Adipocyte (in vitro differentiated cells): ENCODE measurements at regions not wholly inside any gene's neighbourhood (a gene's known extent, or its start where the extent isn't known, plus 50 kb on each side); places are given as distances from the start of the nearest gene placed in this dataset.

ENCODE experiments used
- DNase-seq: peaks from one replicate; pipeline ENCODE4 v3.0.0-alpha.2; 2015; ENCODE audit warnings: low read depth
- H3K27me3 ChIP-seq: replicated peaks from 2 replicates; pipeline ENCODE4 v1.7.0; 2013; ENCODE audit warnings: mild to moderate bottlenecking, low read length, moderate library complexity; ENCODE audit not compliant: control insufficient read depth, insufficient read depth
- H3K36me3 ChIP-seq: 2 replicates; pipeline ENCODE4 v1.7.0; 2013; ENCODE audit warnings: low read length, mild to moderate bottlenecking, moderate library complexity; ENCODE audit not compliant: control insufficient read depth, insufficient read depth, severe bottlenecking
- H3K4me1 ChIP-seq: 2 replicates; pipeline ENCODE4 v1.7.0; 2013; ENCODE audit warnings: mild to moderate bottlenecking, low read length, moderate library complexity; ENCODE audit not compliant: control insufficient read depth, insufficient read depth
- H3K4me3 ChIP-seq: 2 replicates; pipeline ENCODE4 v1.7.0; 2013; ENCODE audit warnings: mild to moderate bottlenecking, low read length, moderate library complexity
- H3K9ac ChIP-seq: 2 replicates; pipeline ENCODE4 v1.7.0; 2013; ENCODE audit warnings: mild to moderate bottlenecking, low read length, moderate library complexity
- H3K9me3 ChIP-seq: 2 replicates; pipeline ENCODE4 v1.7.0; 2013; ENCODE audit warnings: mild to moderate bottlenecking, low read length, moderate library complexity; ENCODE audit not compliant: control insufficient read depth

DNA sequence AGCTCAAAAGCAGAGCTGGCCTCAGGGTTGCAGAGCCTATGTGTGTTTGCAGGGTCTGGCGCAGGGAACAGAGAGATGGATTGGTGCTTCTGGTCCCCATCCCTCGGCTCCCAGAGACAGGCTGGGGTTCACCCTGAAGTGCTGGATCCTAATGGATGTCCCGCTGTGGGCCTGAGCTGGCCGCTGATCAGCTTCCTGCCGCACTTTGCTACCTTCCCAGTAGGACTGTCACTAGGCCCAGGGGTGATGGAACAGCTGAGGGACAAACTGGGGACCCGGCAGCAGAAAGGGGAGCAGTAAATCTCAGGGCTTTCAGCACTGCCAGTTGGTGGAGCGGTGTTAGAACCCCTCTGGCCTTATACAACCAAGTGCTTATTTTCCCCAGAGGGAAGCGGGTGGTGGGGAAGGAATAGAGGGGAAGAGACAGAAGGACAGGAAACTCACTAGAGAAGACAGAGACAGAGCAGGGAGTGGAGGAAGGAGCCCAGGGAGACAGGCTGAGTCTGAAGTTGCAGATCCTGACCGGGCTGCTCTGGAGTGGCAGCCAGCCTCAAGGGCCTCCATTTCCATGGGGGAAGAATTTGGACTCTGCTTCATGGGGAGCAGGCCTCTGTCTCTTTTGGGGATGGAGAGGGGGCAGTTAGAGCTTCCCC is 78.6 kb downstream of the MRM1 start:
- no peaks in the 10 kb centered on the region for H3K9me3 ChIP-seq
- no peaks in the 10 kb centered on the region for H3K36me3 ChIP-seq
- no peak for DNase-seq
- H3K4me3 ChIP-seq: no peak overlapping the region
- no peaks in the 10 kb centered on the region for H3K4me1 ChIP-seq
- H3K9ac ChIP-seq: no peak overlapping the region
- H3K27me3 ChIP-seq: peaks cover 43% of the 10 kb centered on the region

DNA sequence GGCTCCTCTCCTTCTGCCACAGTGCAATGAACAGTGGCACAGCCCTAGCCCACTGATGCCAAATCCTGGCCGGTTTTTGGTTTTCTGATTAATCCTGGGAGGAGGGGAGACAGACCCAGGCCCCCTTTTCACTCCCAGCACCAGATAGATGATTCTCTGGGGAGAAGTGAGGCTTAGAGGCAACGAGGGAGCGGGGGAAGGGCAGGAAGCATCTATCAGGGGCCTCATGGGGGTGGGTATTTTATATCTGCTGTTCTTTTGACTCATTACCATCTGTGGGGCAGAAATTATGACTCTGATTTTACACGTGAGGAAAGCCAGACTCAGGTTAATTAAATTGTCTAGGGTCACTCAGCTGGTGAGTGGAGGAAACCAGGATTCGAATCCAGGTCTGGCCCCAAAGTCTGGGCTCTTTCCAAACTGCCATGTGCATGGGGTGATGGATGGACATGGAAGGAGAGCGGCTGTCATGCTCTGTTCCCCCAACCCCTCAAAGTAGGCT is 79.4 kb downstream of the MRM1 start:
- Histone ChIP-seq H3K9me3 (no peaks in the 10 kb centered on the region), H3K9ac (no peak overlapping the region), H3K27me3 (peaks cover 35% of the 10 kb centered on the region), H3K36me3 (no peaks in the 10 kb centered on the region), H3K4me1 (no peaks in the 10 kb centered on the region), H3K4me3 (no peak overlapping the region)
- no peak for DNase-seq

DNA sequence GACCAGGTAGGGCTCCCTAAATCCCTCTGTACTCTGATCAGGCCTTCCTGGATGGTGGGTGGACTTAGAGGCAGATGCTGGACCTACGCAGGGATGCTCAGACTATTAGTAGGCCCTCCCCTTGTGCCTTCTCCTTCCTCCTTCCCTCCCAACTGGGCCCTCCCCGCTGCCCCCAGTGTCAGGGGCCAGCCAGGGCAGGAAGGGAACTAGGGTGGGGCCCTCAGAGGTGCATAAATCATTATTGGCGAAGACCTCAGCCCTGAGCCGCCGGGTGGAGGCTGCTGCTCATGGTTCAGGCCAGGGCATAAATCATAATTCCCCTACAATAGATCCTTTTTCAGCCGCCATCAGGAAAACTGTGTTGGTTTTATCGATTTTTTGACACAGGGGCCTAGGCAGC is 81.4 kb downstream of the MRM1 start:
- H3K4me1 ChIP-seq: no peaks in the 10 kb centered on the region
- H3K9me3 ChIP-seq: no peaks in the 10 kb centered on the region
- DNase-seq: no peak
- no peaks in the 10 kb centered on the region for H3K36me3 ChIP-seq
- H3K4me3 ChIP-seq: no peak overlapping the region
- H3K27me3 ChIP-seq: peaks cover 33% of the 10 kb centered on the region
- H3K9ac ChIP-seq: no peak overlapping the region

GRCh38 chr17:36683387-36683786 is 82.0 kb downstream of the MRM1 start:
- H3K4me1 ChIP-seq: no peaks in the 10 kb centered on the region
- no peak overlapping the region for H3K4me3 ChIP-seq
- no peak for DNase-seq
- H3K27me3 ChIP-seq: peaks cover 36% of the 10 kb centered on the region
- no peaks in the 10 kb centered on the region for H3K9me3 ChIP-seq
- no peak overlapping the region for H3K9ac ChIP-seq
- no peaks in the 10 kb centered on the region for H3K36me3 ChIP-seq

GRCh38 chr17:36684134-36684533 is 82.8 kb downstream of the MRM1 start:
- no peaks in the 10 kb centered on the region for H3K4me1 ChIP-seq
- DNase-seq: no peak
- no peaks in the 10 kb centered on the region for H3K9me3 ChIP-seq
- no peaks in the 10 kb centered on the region for H3K36me3 ChIP-seq
- no peak overlapping the region for H3K9ac ChIP-seq
- H3K27me3 ChIP-seq: peaks cover 30% of the 10 kb centered on the region
- no peak overlapping the region for H3K4me3 ChIP-seq

GRCh38 chr17:36686123-36686669 is 84.8 kb downstream of the MRM1 start:
- H3K4me1 ChIP-seq: no peaks in the 10 kb centered on the region
- DNase-seq: peak; percentile 9
- H3K4me3 ChIP-seq: no peak overlapping the region
- H3K27me3 ChIP-seq: peaks cover 34% of the 10 kb centered on the region
- no peaks in the 10 kb centered on the region for H3K36me3 ChIP-seq
- no peaks in the 10 kb centered on the region for H3K9me3 ChIP-seq
- H3K9ac ChIP-seq: no peak overlapping the region

DNA sequence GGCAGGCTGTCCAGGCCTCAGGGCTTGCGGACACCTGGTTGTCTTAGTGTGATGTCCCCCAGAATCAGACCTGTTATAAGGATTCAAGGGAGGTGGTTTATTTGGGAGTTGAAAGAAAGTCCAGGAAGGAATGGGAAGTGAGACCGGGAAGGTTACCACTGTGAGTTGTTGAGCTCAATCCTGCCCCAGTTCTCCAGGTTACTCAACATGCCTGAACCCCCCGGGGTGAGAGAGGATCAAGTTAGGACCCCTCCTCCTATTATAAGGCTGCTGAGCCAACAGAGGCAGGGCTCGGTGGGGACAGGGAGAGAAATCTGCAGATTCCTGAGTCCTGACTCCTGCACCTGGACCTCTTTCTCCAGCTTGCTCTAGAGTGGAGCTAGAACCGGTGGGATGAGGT is 86.4 kb downstream of the MRM1 start:
- no peak overlapping the region for H3K4me3 ChIP-seq
- DNase-seq: no peak
- H3K27me3 ChIP-seq: peaks cover 31% of the 10 kb centered on the region
- H3K9ac ChIP-seq: no peak overlapping the region
- H3K4me1 ChIP-seq: no peaks in the 10 kb centered on the region
- H3K36me3 ChIP-seq: no peaks in the 10 kb centered on the region
- H3K9me3 ChIP-seq: no peaks in the 10 kb centered on the region

DNA sequence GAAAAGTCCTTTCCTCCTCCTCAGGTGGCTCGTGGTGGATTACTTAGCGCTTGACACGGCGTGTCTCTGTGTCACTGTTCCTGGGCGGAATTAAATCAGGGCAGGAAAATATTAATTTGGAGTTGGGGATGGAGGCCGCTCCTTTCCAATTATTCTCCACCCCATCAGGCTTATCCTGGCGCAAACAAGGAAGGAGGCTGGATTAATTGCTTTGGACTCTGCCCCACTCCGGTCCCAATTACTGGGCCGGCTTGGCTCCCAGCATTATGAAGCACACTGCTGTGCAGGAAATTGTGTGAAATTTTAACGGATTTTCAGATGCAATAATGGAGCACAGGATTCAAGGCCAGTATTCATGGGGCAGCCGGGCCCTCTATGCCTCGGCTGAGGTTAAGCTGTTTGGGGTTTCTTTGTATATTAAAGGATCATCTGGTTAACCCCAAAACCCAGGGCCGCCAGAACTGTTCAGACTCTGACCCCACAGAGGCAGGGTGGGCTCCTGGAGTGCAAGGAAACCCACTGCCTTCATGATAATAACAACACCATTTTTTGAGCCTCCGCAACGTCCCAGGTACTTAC is 87.8 kb downstream of the MRM1 start:
- H3K27me3 ChIP-seq: peaks cover 31% of the 10 kb centered on the region
- no peaks in the 10 kb centered on the region for H3K4me1 ChIP-seq
- no peaks in the 10 kb centered on the region for H3K36me3 ChIP-seq
- H3K4me3 ChIP-seq: no peak overlapping the region
- no peak overlapping the region for H3K9ac ChIP-seq
- no peaks in the 10 kb centered on the region for H3K9me3 ChIP-seq
- DNase-seq: no peak

- Histone ChIP-seq H3K27me3 (peaks cover 31% of the 10 kb centered on the region), H3K4me3 (no peak overlapping the region), H3K36me3 (no peaks in the 10 kb centered on the region), H3K9me3 (no peaks in the 10 kb centered on the region), H3K4me1 (peaks cover 3% of the 10 kb centered on the region), H3K9ac (no peak overlapping the region)
- no peak for DNase-seq
These were observed 88.8 kb downstream of the MRM1 start for GRCh38 chr17:36690190-36690589.

DNA sequence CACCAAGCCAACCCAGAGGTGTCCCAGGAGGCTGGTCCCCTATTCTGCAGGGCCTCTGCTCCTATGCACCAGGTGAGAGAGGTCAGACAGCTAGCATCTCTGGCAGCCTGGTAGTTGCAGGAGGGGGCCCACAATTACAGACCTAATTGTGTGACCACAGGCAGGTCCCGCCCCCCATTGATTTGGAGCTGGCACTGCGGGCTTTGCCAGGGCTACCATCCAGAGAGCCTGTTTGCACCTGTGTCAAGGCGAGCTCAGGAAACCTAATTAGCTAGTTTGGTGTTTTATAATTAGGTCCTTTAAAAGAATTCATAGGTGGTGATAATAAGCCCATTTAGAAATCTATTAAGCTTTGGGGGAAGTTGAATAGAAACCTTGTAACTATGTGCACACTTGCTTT is 90.2 kb downstream of the MRM1 start:
- Histone ChIP-seq H3K9me3 (no peaks in the 10 kb centered on the region), H3K36me3 (no peaks in the 10 kb centered on the region), H3K4me3 (no peak overlapping the region), H3K9ac (no peak overlapping the region), H3K27me3 (peaks cover 26% of the 10 kb centered on the region), H3K4me1 (peaks cover 6% of the 10 kb centered on the region)
- no peak for DNase-seq

GRCh38 chr17:36695082-36695481 is 93.7 kb downstream of the MRM1 start:
- Histone ChIP-seq H3K9ac (no peak overlapping the region), H3K27me3 (peaks cover 27% of the 10 kb centered on the region), H3K4me1 (peaks cover 6% of the 10 kb centered on the region), H3K36me3 (no peaks in the 10 kb centered on the region), H3K9me3 (no peaks in the 10 kb centered on the region), H3K4me3 (no peak overlapping the region)
- DNase-seq: no peak
